Islet of Langerhans (tissue), 1 donor: ENCODE measurements at regions not wholly inside any gene's neighbourhood (a gene's known extent, or its start where the extent isn't known, plus 50 kb on each side); places are given as distances from the start of the nearest gene placed in this dataset.

Experiments
- FAIRE-seq: peaks from one replicate; lab custom pipeline; 2011; peaks lifted over from hg19 to GRCh38; lab: Jason Lieb, UNC

DNA sequence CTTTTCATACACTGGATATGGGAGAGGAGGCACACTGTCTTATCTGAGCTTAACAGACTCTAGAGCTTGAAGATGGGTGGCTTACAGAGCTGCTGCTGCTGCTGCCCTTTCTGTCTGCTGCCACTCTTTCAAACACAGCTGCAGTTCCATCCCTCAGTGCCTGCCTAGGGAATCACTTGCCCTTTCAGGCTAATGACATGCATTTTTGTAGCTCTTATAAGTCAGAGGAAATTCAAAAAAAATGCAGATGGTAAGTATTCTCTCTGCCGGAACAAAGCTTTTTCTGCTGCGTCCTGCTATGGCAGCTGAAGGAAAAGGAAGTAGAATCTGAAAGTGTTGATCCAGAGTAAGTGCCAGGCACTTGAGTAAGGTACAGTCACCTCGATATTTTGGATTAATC lies 460.4 kb upstream of the DIAPH2 start:
- FAIRE-seq = no peak

DNA sequence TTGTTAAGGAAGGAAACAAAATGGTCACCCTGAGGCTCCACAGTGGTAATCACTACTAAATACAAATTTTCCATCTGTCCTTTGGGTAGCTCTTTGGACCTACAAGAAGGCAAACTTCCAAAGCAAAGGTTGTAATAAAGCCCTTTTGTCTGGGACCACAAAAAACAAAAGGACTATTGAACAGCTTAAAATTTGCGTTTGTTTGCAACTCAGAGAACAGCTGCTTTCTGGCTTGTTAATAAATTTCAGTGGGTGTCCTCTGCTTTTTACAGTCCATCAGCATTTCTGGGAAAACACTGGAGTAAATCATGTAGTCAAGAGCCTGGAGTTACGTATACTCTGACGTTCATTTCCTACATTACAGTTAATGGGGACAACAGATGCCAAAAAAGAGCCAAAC lies 439.7 kb upstream of the DIAPH2 start:
- FAIRE-seq = no peak

- no peak for FAIRE-seq
These were observed 438.2 kb upstream of the DIAPH2 start for GRCh38 chrX:96246436-96246835.
